ENCODE measurements at regions not wholly inside any gene's neighbourhood (a gene's known extent, or its start where the extent isn't known, plus 50 kb on each side); places are given as distances from the start of the nearest gene placed in this dataset.

- Histone ChIP-seq H3K4me3 (ENCODE audit: low read length) (no peak overlapping the region), H3K9ac (ENCODE audit: low read length) (no peak overlapping the region), H3K36me3 (ENCODE audit: control insufficient read depth, insufficient read depth, low read length) (no peaks in the 10 kb centered on the region), H3K27me3 (ENCODE audit: control insufficient read depth, insufficient read depth, low read length) (no peaks in the 10 kb centered on the region), H3K4me1 (ENCODE audit: control insufficient read depth, insufficient read depth, low read length) (no peaks in the 10 kb centered on the region), H3K27ac (ENCODE audit: low read depth, low read length) (no peak overlapping the region)
Measured at GRCh38 chr5:2511706-2512105, 239.8 kb downstream of the IRX2 start.

- H3K27ac ChIP-seq (ENCODE audit: low read depth, low read length), result no peak overlapping the region
- H3K27me3 ChIP-seq (ENCODE audit: control insufficient read depth, insufficient read depth, low read length), result no peaks in the 10 kb centered on the region
- no peak overlapping the region for H3K9ac ChIP-seq (ENCODE audit: low read length)
- H3K4me3 ChIP-seq (ENCODE audit: low read length), result no peak overlapping the region
- no peaks in the 10 kb centered on the region for H3K36me3 ChIP-seq (ENCODE audit: control insufficient read depth, insufficient read depth, low read length)
- H3K4me1 ChIP-seq (ENCODE audit: control insufficient read depth, insufficient read depth, low read length), result no peaks in the 10 kb centered on the region
Measured at GRCh38 chr5:2511126-2511525, 240.4 kb downstream of the IRX2 start.

GRCh38 chr5:2509527-2509926 lies 241.9 kb downstream of the IRX2 start:
- H3K4me1 ChIP-seq (ENCODE audit: control insufficient read depth, insufficient read depth, low read length), result no peaks in the 10 kb centered on the region
- no peaks in the 10 kb centered on the region for H3K27me3 ChIP-seq (ENCODE audit: control insufficient read depth, insufficient read depth, low read length)
- H3K4me3 ChIP-seq (ENCODE audit: low read length), result no peak overlapping the region
- no peak overlapping the region for H3K27ac ChIP-seq (ENCODE audit: low read depth, low read length)
- no peak overlapping the region for H3K9ac ChIP-seq (ENCODE audit: low read length)
- H3K36me3 ChIP-seq (ENCODE audit: control insufficient read depth, insufficient read depth, low read length), result no peaks in the 10 kb centered on the region

- Histone ChIP-seq H3K27me3 (ENCODE audit: control insufficient read depth, insufficient read depth, low read length) (no peaks in the 10 kb centered on the region), H3K4me3 (ENCODE audit: low read length) (no peak overlapping the region), H3K27ac (ENCODE audit: low read depth, low read length) (no peak overlapping the region), H3K36me3 (ENCODE audit: control insufficient read depth, insufficient read depth, low read length) (no peaks in the 10 kb centered on the region), H3K9ac (ENCODE audit: low read length) (no peak overlapping the region), H3K4me1 (ENCODE audit: control insufficient read depth, insufficient read depth, low read length) (no peaks in the 10 kb centered on the region)
Measured at GRCh38 chr5:2508514-2508913, 243.0 kb downstream of the IRX2 start.

- no peak overlapping the region for H3K27ac ChIP-seq (ENCODE audit: low read depth, low read length)
- no peaks in the 10 kb centered on the region for H3K36me3 ChIP-seq (ENCODE audit: control insufficient read depth, insufficient read depth, low read length)
- H3K27me3 ChIP-seq (ENCODE audit: control insufficient read depth, insufficient read depth, low read length), result no peaks in the 10 kb centered on the region
- no peak overlapping the region for H3K9ac ChIP-seq (ENCODE audit: low read length)
- H3K4me1 ChIP-seq (ENCODE audit: control insufficient read depth, insufficient read depth, low read length), result no peaks in the 10 kb centered on the region
- no peak overlapping the region for H3K4me3 ChIP-seq (ENCODE audit: low read length)
Measured at GRCh38 chr5:2507611-2508010, 243.9 kb downstream of the IRX2 start.

GRCh38 chr5:2506603-2507002 lies 244.9 kb downstream of the IRX2 start:
- Histone ChIP-seq H3K36me3 (ENCODE audit: control insufficient read depth, insufficient read depth, low read length) (no peaks in the 10 kb centered on the region), H3K9ac (ENCODE audit: low read length) (no peak overlapping the region), H3K4me1 (ENCODE audit: control insufficient read depth, insufficient read depth, low read length) (no peaks in the 10 kb centered on the region), H3K27me3 (ENCODE audit: control insufficient read depth, insufficient read depth, low read length) (no peaks in the 10 kb centered on the region), H3K4me3 (ENCODE audit: low read length) (no peak overlapping the region), H3K27ac (ENCODE audit: low read depth, low read length) (no peak overlapping the region)

GRCh38 chr5:2505217-2505616 lies 246.3 kb downstream of the IRX2 start:
- H3K27ac ChIP-seq (ENCODE audit: low read depth, low read length), result no peak overlapping the region
- H3K9ac ChIP-seq (ENCODE audit: low read length), result no peak overlapping the region
- H3K36me3 ChIP-seq (ENCODE audit: control insufficient read depth, insufficient read depth, low read length), result no peaks in the 10 kb centered on the region
- no peaks in the 10 kb centered on the region for H3K27me3 ChIP-seq (ENCODE audit: control insufficient read depth, insufficient read depth, low read length)
- H3K4me1 ChIP-seq (ENCODE audit: control insufficient read depth, insufficient read depth, low read length), result no peaks in the 10 kb centered on the region
- no peak overlapping the region for H3K4me3 ChIP-seq (ENCODE audit: low read length)

GRCh38 chr5:2502970-2503594 lies 248.4 kb downstream of the IRX2 start:
- Histone ChIP-seq H3K4me1 (ENCODE audit: control insufficient read depth, insufficient read depth, low read length) (no peaks in the 10 kb centered on the region), H3K4me3 (ENCODE audit: low read length) (no peak overlapping the region), H3K9ac (ENCODE audit: low read length) (no peak overlapping the region), H3K36me3 (ENCODE audit: control insufficient read depth, insufficient read depth, low read length) (no peaks in the 10 kb centered on the region), H3K27me3 (ENCODE audit: control insufficient read depth, insufficient read depth, low read length) (no peaks in the 10 kb centered on the region), H3K27ac (ENCODE audit: low read depth, low read length) (no peak overlapping the region)

- no peaks in the 10 kb centered on the region for H3K27me3 ChIP-seq (ENCODE audit: control insufficient read depth, insufficient read depth, low read length)
- H3K4me3 ChIP-seq (ENCODE audit: low read length), result no peak overlapping the region
- no peak overlapping the region for H3K27ac ChIP-seq (ENCODE audit: low read depth, low read length)
- H3K9ac ChIP-seq (ENCODE audit: low read length), result no peak overlapping the region
- H3K4me1 ChIP-seq (ENCODE audit: control insufficient read depth, insufficient read depth, low read length), result no peaks in the 10 kb centered on the region
- no peaks in the 10 kb centered on the region for H3K36me3 ChIP-seq (ENCODE audit: control insufficient read depth, insufficient read depth, low read length)
Measured at GRCh38 chr5:2499917-2500316, 251.6 kb downstream of the IRX2 start.

- no peaks in the 10 kb centered on the region for H3K36me3 ChIP-seq (ENCODE audit: control insufficient read depth, insufficient read depth, low read length)
Measured at GRCh38 chr5:2496891-2497290, 254.6 kb downstream of the IRX2 start.

GRCh38 chr5:2496126-2496525 lies 255.4 kb downstream of the IRX2 start:
- Histone ChIP-seq H3K27ac (ENCODE audit: low read depth, low read length) (no peak overlapping the region), H3K4me1 (ENCODE audit: control insufficient read depth, insufficient read depth, low read length) (no peaks in the 10 kb centered on the region), H3K36me3 (ENCODE audit: control insufficient read depth, insufficient read depth, low read length) (no peaks in the 10 kb centered on the region), H3K4me3 (ENCODE audit: low read length) (no peak overlapping the region), H3K9ac (ENCODE audit: low read length) (no peak overlapping the region), H3K27me3 (ENCODE audit: control insufficient read depth, insufficient read depth, low read length) (no peaks in the 10 kb centered on the region)

More at GRCh38 chr5:2496891-2497290, 254.6 kb downstream of the IRX2 start:
- no peak overlapping the region for H3K4me3 ChIP-seq (ENCODE audit: low read length)
- no peaks in the 10 kb centered on the region for H3K4me1 ChIP-seq (ENCODE audit: control insufficient read depth, insufficient read depth, low read length)
- H3K27ac ChIP-seq (ENCODE audit: low read depth, low read length), result no peak overlapping the region
- H3K9ac ChIP-seq (ENCODE audit: low read length), result no peak overlapping the region
- H3K27me3 ChIP-seq (ENCODE audit: control insufficient read depth, insufficient read depth, low read length), result no peaks in the 10 kb centered on the region

- Histone ChIP-seq H3K4me3 (ENCODE audit: low read length) (no peak overlapping the region), H3K9ac (ENCODE audit: low read length) (no peak overlapping the region), H3K4me1 (ENCODE audit: control insufficient read depth, insufficient read depth, low read length) (no peaks in the 10 kb centered on the region), H3K36me3 (ENCODE audit: control insufficient read depth, insufficient read depth, low read length) (no peaks in the 10 kb centered on the region), H3K27me3 (ENCODE audit: control insufficient read depth, insufficient read depth, low read length) (no peaks in the 10 kb centered on the region), H3K27ac (ENCODE audit: low read depth, low read length) (no peak overlapping the region)
Measured at GRCh38 chr5:2493356-2493755, 258.1 kb downstream of the IRX2 start.

- H3K9ac ChIP-seq (ENCODE audit: low read length), result no peak overlapping the region
- H3K4me3 ChIP-seq (ENCODE audit: low read length), result no peak overlapping the region
- no peaks in the 10 kb centered on the region for H3K27me3 ChIP-seq (ENCODE audit: control insufficient read depth, insufficient read depth, low read length)
- H3K4me1 ChIP-seq (ENCODE audit: control insufficient read depth, insufficient read depth, low read length), result no peaks in the 10 kb centered on the region
- H3K27ac ChIP-seq (ENCODE audit: low read depth, low read length), result no peak overlapping the region
- no peaks in the 10 kb centered on the region for H3K36me3 ChIP-seq (ENCODE audit: control insufficient read depth, insufficient read depth, low read length)
Measured at GRCh38 chr5:2492476-2492875, 259.0 kb downstream of the IRX2 start.
